ENCODE measurements at regions not wholly inside any gene's neighbourhood (a gene's known extent, or its start where the extent isn't known, plus 50 kb on each side); places are given as distances from the start of the nearest gene placed in this dataset.

- DNase-seq (ENCODE audit: extremely low read depth in 1 of 11, low read depth in 9 of 11, low spot score in 4 of 11), result peak in 2 of 11 donors; percentile 10 to 20
Measured at GRCh38 chr2:22279541-22279940, 1105.4 kb upstream of the KLHL29 start.

GRCh38 chr2:22281033-22281432 lies 1103.9 kb upstream of the KLHL29 start:
- peak in 3 of 11 donors; percentile 19 to 27 (median 21) for DNase-seq (ENCODE audit: extremely low read depth in 1 of 11, low read depth in 9 of 11, low spot score in 4 of 11)

GRCh38 chr2:22282220-22282619 lies 1102.8 kb upstream of the KLHL29 start:
- DNase-seq (ENCODE audit: extremely low read depth in 1 of 11, low read depth in 9 of 11, low spot score in 4 of 11), result no peak

GRCh38 chr2:22282916-22283315 lies 1102.1 kb upstream of the KLHL29 start:
- DNase-seq (ENCODE audit: extremely low read depth in 1 of 11, low read depth in 9 of 11, low spot score in 4 of 11), result no peak

- no peak for DNase-seq (ENCODE audit: extremely low read depth in 1 of 11, low read depth in 9 of 11, low spot score in 4 of 11)
Measured at GRCh38 chr2:22283436-22283835, 1101.5 kb upstream of the KLHL29 start.

GRCh38 chr2:22290302-22290701 lies 1094.7 kb upstream of the KLHL29 start:
- no peak for DNase-seq (ENCODE audit: extremely low read depth in 1 of 11, low read depth in 9 of 11, low spot score in 4 of 11)

GRCh38 chr2:22290909-22291473 lies 1094.0 kb upstream of the KLHL29 start:
- DNase-seq (ENCODE audit: extremely low read depth in 1 of 11, low read depth in 9 of 11, low spot score in 4 of 11), result no peak

- no peak for DNase-seq (ENCODE audit: extremely low read depth in 1 of 11, low read depth in 9 of 11, low spot score in 4 of 11)
Measured at GRCh38 chr2:22301228-22301627, 1083.8 kb upstream of the KLHL29 start.

GRCh38 chr2:22326250-22326649 lies 1058.7 kb upstream of the KLHL29 start:
- no peak for DNase-seq (ENCODE audit: extremely low read depth in 1 of 11, low read depth in 9 of 11, low spot score in 4 of 11)

- no peak for DNase-seq (ENCODE audit: extremely low read depth in 1 of 11, low read depth in 9 of 11, low spot score in 4 of 11)
Measured at GRCh38 chr2:22329211-22330154, 1055.5 kb upstream of the KLHL29 start.

- DNase-seq (ENCODE audit: extremely low read depth in 1 of 11, low read depth in 9 of 11, low spot score in 4 of 11), result no peak
Measured at GRCh38 chr2:22336414-22336813, 1048.6 kb upstream of the KLHL29 start.

GRCh38 chr2:22340716-22341115 lies 1044.3 kb upstream of the KLHL29 start:
- peak in 3 of 11 donors; percentile 22 to 32 (median 29) for DNase-seq (ENCODE audit: extremely low read depth in 1 of 11, low read depth in 9 of 11, low spot score in 4 of 11)

- DNase-seq (ENCODE audit: extremely low read depth in 1 of 11, low read depth in 9 of 11, low spot score in 4 of 11), result no peak
Measured at GRCh38 chr2:22347306-22347705, 1037.7 kb upstream of the KLHL29 start.

- no peak for DNase-seq (ENCODE audit: extremely low read depth in 1 of 11, low read depth in 9 of 11, low spot score in 4 of 11)
Measured at GRCh38 chr2:22350621-22351020, 1034.4 kb upstream of the KLHL29 start.

- peak in 8 of 11 donors; percentile 30 to 54 (median 38) for DNase-seq (ENCODE audit: extremely low read depth in 1 of 11, low read depth in 9 of 11, low spot score in 4 of 11)
Measured at GRCh38 chr2:22355816-22356433, 1029.1 kb upstream of the KLHL29 start.

GRCh38 chr2:22359071-22359672 lies 1025.8 kb upstream of the KLHL29 start:
- no peak for DNase-seq (ENCODE audit: extremely low read depth in 1 of 11, low read depth in 9 of 11, low spot score in 4 of 11)

GRCh38 chr2:22360735-22361374 lies 1024.1 kb upstream of the KLHL29 start:
- no peak for DNase-seq (ENCODE audit: extremely low read depth in 1 of 11, low read depth in 9 of 11, low spot score in 4 of 11)

- DNase-seq (ENCODE audit: extremely low read depth in 1 of 11, low read depth in 9 of 11, low spot score in 4 of 11), result no peak
Measured at GRCh38 chr2:22361571-22361970, 1023.4 kb upstream of the KLHL29 start.

- no peak for DNase-seq (ENCODE audit: extremely low read depth in 1 of 11, low read depth in 9 of 11, low spot score in 4 of 11)
Measured at GRCh38 chr2:22375096-22375495, 1009.9 kb upstream of the KLHL29 start.
